Stomach smooth muscle (tissue), 2 donors: ENCODE measurements at regions not wholly inside any gene's neighbourhood (a gene's known extent, or its start where the extent isn't known, plus 50 kb on each side); places are given as distances from the start of the nearest gene placed in this dataset.

ENCODE experiments used
- H3K27ac ChIP-seq: one replicate; pipeline ENCODE4 v1.7.0; 2013; ENCODE audit warnings: mild to moderate bottlenecking, low read length, inconsistent platforms
- H3K27me3 ChIP-seq, 2 donors: one replicate each; pipeline ENCODE4 v1.7.0; 2013; ENCODE audit warnings: low read length in 2 of 2; ENCODE audit not compliant: insufficient read depth in 2 of 2, control insufficient read depth in 1 of 2
- H3K36me3 ChIP-seq, 2 donors: one replicate each; pipeline ENCODE4 v1.7.0; 2013; ENCODE audit warnings: low read length in 2 of 2; ENCODE audit not compliant: control insufficient read depth in 2 of 2, insufficient read depth in 2 of 2
- H3K4me1 ChIP-seq: one replicate; pipeline ENCODE4 v1.7.0; 2013; ENCODE audit warnings: low read length; ENCODE audit not compliant: control insufficient read depth, insufficient read depth
- H3K4me3 ChIP-seq, 2 donors: one replicate each; pipeline ENCODE4 v1.7.0; 2013; ENCODE audit warnings: low read length in 2 of 2
- H3K9ac ChIP-seq, 2 donors: one replicate each; pipeline ENCODE4 v1.7.0; 2013; ENCODE audit warnings: low read length in 2 of 2, mild to moderate bottlenecking in 1 of 2
- H3K9me3 ChIP-seq, 2 donors: one replicate each; pipeline ENCODE4 v1.7.0; 2013; ENCODE audit warnings: low read length in 2 of 2; ENCODE audit not compliant: control insufficient read depth in 2 of 2
- donor health status: healthy.
- donor health status: Pancreatic carcinoma.

GRCh38 chrX:20374450-20374849 lies 107.7 kb upstream of the RPS6KA3 start:
- Histone ChIP-seq H3K36me3 (no peaks in the 10 kb centered on the region), H3K9ac (no peak overlapping the region), H3K9me3 (no peaks in the 10 kb centered on the region), H3K4me1 (no peaks in the 10 kb centered on the region), H3K27me3 (no peaks in the 10 kb centered on the region), H3K4me3 (no peak overlapping the region), H3K27ac (no peak overlapping the region)

GRCh38 chrX:20373063-20373462 lies 106.4 kb upstream of the RPS6KA3 start:
- no peak overlapping the region for H3K9ac ChIP-seq
- H3K36me3 ChIP-seq, result no peaks in the 10 kb centered on the region
- no peaks in the 10 kb centered on the region for H3K27me3 ChIP-seq
- H3K4me3 ChIP-seq, result no peak overlapping the region
- H3K27ac ChIP-seq, result no peak overlapping the region
- H3K9me3 ChIP-seq, result no peaks in the 10 kb centered on the region
- no peaks in the 10 kb centered on the region for H3K4me1 ChIP-seq

- Histone ChIP-seq H3K4me3 (no peak overlapping the region), H3K27me3 (no peaks in the 10 kb centered on the region), H3K4me1 (no peaks in the 10 kb centered on the region), H3K27ac (no peak overlapping the region), H3K9me3 (no peaks in the 10 kb centered on the region), H3K36me3 (no peaks in the 10 kb centered on the region), H3K9ac (no peak overlapping the region)
Measured at GRCh38 chrX:20372533-20372932, 105.8 kb upstream of the RPS6KA3 start.

GRCh38 chrX:20369468-20369867 lies 102.8 kb upstream of the RPS6KA3 start:
- Histone ChIP-seq H3K9me3 (no peaks in the 10 kb centered on the region), H3K4me3 (no peak overlapping the region), H3K36me3 (no peaks in the 10 kb centered on the region), H3K9ac (no peak overlapping the region), H3K27me3 (no peaks in the 10 kb centered on the region), H3K27ac (no peak overlapping the region), H3K4me1 (no peaks in the 10 kb centered on the region)

GRCh38 chrX:20364238-20364637 lies 97.5 kb upstream of the RPS6KA3 start:
- peaks cover 5% of the 10 kb centered on the region for H3K4me1 ChIP-seq
- no peaks in the 10 kb centered on the region for H3K9me3 ChIP-seq
- no peak overlapping the region for H3K9ac ChIP-seq
- no peaks in the 10 kb centered on the region for H3K36me3 ChIP-seq
- H3K27me3 ChIP-seq, result no peaks in the 10 kb centered on the region
- H3K27ac ChIP-seq, result no peak overlapping the region
- H3K4me3 ChIP-seq, result no peak overlapping the region

- no peak overlapping the region for H3K4me3 ChIP-seq
- no peaks in the 10 kb centered on the region for H3K9me3 ChIP-seq
- H3K36me3 ChIP-seq, result no peaks in the 10 kb centered on the region
- peaks cover 5% of the 10 kb centered on the region for H3K4me1 ChIP-seq
- H3K27ac ChIP-seq, result no peak overlapping the region
- H3K27me3 ChIP-seq, result no peaks in the 10 kb centered on the region
- no peak overlapping the region for H3K9ac ChIP-seq
Measured at GRCh38 chrX:20363275-20363674, 96.6 kb upstream of the RPS6KA3 start.

GRCh38 chrX:20362268-20363267 lies 95.9 kb upstream of the RPS6KA3 start:
- Histone ChIP-seq H3K4me3 (peak overlapping the region in 1 of 2 donors; percentile 1), H3K9ac (no peak overlapping the region)

GRCh38 chrX:20361890-20362262 lies 95.2 kb upstream of the RPS6KA3 start:
- no peaks in the 10 kb centered on the region for H3K27me3 ChIP-seq
- no peaks in the 10 kb centered on the region for H3K36me3 ChIP-seq
- peak overlapping the region in 1 of 2 donors; percentile 1 for H3K4me3 ChIP-seq
- no peaks in the 10 kb centered on the region for H3K9me3 ChIP-seq
- H3K4me1 ChIP-seq, result peaks cover 5% of the 10 kb centered on the region
- H3K27ac ChIP-seq, result no peak overlapping the region
- H3K9ac ChIP-seq, result no peak overlapping the region

More at GRCh38 chrX:20362268-20363267, 95.9 kb upstream of the RPS6KA3 start:
- H3K27ac ChIP-seq, result peak overlapping the region; percentile 64
- no peaks in the 10 kb centered on the region for H3K9me3 ChIP-seq
- H3K4me1 ChIP-seq, result peaks cover 5% of the 10 kb centered on the region
- no peaks in the 10 kb centered on the region for H3K27me3 ChIP-seq
- no peaks in the 10 kb centered on the region for H3K36me3 ChIP-seq

- no peak overlapping the region for H3K9ac ChIP-seq
- peaks cover 5% of the 10 kb centered on the region for H3K4me1 ChIP-seq
- H3K9me3 ChIP-seq, result no peaks in the 10 kb centered on the region
- no peak overlapping the region for H3K27ac ChIP-seq
- H3K4me3 ChIP-seq, result no peak overlapping the region
- H3K36me3 ChIP-seq, result no peaks in the 10 kb centered on the region
- H3K27me3 ChIP-seq, result no peaks in the 10 kb centered on the region
Measured at GRCh38 chrX:20361081-20361889, 94.6 kb upstream of the RPS6KA3 start.

GRCh38 chrX:20355187-20355586 lies 88.5 kb upstream of the RPS6KA3 start:
- no peak overlapping the region for H3K4me3 ChIP-seq
- peaks cover 0 to 3% of the 10 kb centered on the region in 2 donors for H3K27me3 ChIP-seq
- H3K4me1 ChIP-seq, result no peaks in the 10 kb centered on the region
- no peaks in the 10 kb centered on the region for H3K9me3 ChIP-seq
- H3K9ac ChIP-seq, result no peak overlapping the region
- no peaks in the 10 kb centered on the region for H3K36me3 ChIP-seq
- H3K27ac ChIP-seq, result no peak overlapping the region
